ENCODE measurements at regions not wholly inside any gene's neighbourhood (a gene's known extent, or its start where the extent isn't known, plus 50 kb on each side); places are given as distances from the start of the nearest gene placed in this dataset.
"Not testable (repeated sequence)": the region's sequence is repeated elsewhere in the genome, so short reads cannot be mapped to it uniquely, and the experiment has no call there.

DNA sequence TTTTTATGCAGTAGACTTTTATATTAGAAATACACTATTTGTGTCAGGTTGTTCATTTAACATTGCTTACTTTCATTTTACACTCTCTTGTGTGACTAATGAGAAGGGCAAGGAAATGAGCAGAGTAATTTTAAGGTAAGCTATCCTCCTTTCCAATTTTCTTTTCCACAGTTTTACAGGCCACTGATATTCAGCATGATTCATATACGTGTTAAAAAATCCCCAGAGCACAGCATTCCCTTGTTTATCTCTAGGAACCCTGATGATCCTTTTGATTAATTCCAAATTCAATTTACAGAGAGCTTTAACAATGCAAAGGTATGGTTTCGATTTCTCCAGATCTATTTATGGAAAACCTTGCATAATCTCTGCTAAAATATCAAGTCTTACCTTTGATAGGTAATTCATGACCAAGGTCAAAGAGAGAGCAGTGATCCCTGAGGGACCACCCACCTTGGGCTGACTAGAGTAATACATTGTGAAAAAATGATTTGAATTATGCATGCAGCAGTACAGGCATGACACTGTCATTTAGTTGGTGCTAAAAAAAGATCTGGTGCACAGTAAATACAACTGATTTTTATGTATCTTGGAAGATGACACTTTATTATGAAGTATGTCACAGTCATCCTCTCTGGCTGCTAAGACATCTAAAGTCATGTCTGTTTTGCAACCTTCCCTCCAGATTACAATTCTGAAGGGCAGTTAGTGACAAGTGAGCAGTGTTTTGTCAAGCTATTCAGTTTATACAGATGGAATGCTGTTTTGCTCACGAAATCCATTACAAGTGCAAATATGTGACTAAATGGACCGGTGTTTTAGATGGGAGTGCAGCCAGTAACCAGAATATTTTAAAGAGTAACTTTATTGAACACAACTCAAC lies 736.6 kb downstream of the EPHA7 start:
- intact Hi-C loops (cut with DNase I) = no loop called here
- DNase-seq = no peak
- FAIRE-seq = no peak

DNA sequence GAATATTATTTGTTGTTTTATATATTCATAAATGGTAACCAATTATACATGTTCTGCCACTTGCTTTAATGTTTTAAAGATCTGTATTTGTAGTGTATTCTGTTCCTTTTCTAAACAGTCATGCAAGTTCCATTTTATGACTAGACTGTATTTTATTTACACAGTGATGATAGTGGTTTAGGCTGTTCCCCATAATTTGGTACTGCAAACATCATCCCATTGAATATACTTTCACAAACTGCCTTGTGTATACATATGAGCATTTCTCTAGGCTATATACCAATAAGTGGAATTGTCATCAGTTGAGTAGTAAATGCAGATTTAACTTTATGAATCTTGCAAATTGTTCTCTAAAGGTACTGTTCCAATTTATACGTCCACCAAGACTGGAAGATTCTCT lies 738.0 kb downstream of the EPHA7 start:
- FAIRE-seq (no peak), ATAC-seq (no peak), DNase-seq (no peak)
- intact Hi-C loops (cut with DNase I) = no loop called here
- H3K27me3 ChIP-seq = no peaks in the 10 kb centered on the region
- H3K4me1 ChIP-seq = no peaks in the 10 kb centered on the region
- 69 to 81% methylated on average over 1 of the region's 1 CpG for WGBS, 2 donors
- H3K27ac ChIP-seq = no peak overlapping the region
- no peaks in the 10 kb centered on the region for H3K9me3 ChIP-seq
- no peak overlapping the region for H3K4me3 ChIP-seq
- H3K36me3 ChIP-seq = no peaks in the 10 kb centered on the region
- TF ChIP-seq, protein P1, sequence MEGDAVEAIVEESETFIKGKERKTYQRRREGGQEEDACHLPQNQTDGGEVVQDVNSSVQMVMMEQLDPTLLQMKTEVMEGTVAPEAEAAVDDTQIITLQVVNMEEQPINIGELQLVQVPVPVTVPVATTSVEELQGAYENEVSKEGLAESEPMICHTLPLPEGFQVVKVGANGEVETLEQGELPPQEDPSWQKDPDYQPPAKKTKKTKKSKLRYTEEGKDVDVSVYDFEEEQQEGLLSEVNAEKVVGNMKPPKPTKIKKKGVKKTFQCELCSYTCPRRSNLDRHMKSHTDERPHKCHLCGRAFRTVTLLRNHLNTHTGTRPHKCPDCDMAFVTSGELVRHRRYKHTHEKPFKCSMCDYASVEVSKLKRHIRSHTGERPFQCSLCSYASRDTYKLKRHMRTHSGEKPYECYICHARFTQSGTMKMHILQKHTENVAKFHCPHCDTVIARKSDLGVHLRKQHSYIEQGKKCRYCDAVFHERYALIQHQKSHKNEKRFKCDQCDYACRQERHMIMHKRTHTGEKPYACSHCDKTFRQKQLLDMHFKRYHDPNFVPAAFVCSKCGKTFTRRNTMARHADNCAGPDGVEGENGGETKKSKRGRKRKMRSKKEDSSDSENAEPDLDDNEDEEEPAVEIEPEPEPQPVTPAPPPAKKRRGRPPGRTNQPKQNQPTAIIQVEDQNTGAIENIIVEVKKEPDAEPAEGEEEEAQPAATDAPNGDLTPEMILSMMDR (IDR thresholded peaks at IDR 0.05) = no peak

More for the DNA sequence above, 736.6 kb downstream of the EPHA7 start:
- Histone ChIP-seq H3K9me3 (no peaks in the 10 kb centered on the region), H3K27ac (no peak overlapping the region), H3K4me3 (no peak overlapping the region), H3K36me3 (no peaks in the 10 kb centered on the region), H3K27me3 (no peaks in the 10 kb centered on the region), H3K4me1 (no peaks in the 10 kb centered on the region)
- ATAC-seq = no peak
- TF ChIP-seq, protein P1 (IDR thresholded peaks at IDR 0.05) = no peak
- WGBS, 2 donors = 30 to 40% methylated on average over 4 of the region's 4 CpGs

DNA sequence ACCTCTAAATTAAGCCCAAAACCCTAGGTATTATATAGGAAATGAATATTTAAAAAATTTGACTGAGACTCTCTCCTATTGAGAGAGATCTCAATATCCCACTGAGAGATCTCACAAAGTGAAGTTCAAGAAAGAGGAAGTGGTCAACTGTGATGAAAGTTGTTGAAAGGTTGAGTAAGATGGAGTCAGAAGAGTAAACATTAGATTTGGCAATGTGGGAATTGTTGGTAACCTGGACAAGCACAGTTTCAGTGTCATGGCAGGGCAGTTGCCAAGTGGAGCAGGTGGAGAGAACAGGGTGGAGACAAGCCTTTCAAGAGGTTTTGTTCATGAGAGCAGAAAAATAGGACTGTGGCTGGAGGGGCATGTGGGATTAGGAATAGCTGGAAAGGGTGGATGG lies 747.9 kb downstream of the EPHA7 start:
- FAIRE-seq = peak; percentile 5
- ATAC-seq; H3K27me3 ChIP-seq; H3K4me3 ChIP-seq; intact Hi-C loops (cut with DNase I); H3K9me3 ChIP-seq; H3K36me3 ChIP-seq; DNase-seq; H3K27ac ChIP-seq; H3K4me1 ChIP-seq: not testable (repeated sequence)

DNA sequence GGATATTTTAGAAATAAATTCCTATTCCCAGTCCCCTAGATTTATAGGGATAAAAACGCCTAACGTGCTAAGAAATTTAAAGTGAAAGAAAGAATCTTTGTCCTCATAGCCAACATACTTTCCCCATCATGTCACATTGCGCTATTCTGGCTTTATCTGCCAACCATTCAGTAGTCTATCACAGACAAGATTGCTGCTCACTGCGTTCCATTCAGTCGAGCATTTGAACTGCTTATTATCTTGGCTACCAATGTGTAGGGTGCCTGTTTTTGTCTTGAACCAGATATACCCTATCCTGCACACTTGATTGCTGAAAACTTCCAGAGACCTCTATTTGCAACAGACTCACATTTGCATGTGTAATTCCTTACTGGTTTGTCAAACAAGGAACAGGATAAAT lies 751.5 kb downstream of the EPHA7 start:
- H3K4me1 ChIP-seq = no peaks in the 10 kb centered on the region
- no peak for ATAC-seq
- no peak for FAIRE-seq
- TF ChIP-seq, protein P1 (IDR thresholded peaks at IDR 0.05) = no peak
- H3K27me3 ChIP-seq = no peaks in the 10 kb centered on the region
- no peaks in the 10 kb centered on the region for H3K36me3 ChIP-seq
- WGBS, 2 donors = 34 to 41% methylated on average over 5 of the region's 5 CpGs
- DNase-seq = no peak
- intact Hi-C loops (cut with DNase I) = no loop called here
- H3K9me3 ChIP-seq = no peaks in the 10 kb centered on the region
- no peak overlapping the region for H3K27ac ChIP-seq
- H3K4me3 ChIP-seq = no peak overlapping the region

DNA sequence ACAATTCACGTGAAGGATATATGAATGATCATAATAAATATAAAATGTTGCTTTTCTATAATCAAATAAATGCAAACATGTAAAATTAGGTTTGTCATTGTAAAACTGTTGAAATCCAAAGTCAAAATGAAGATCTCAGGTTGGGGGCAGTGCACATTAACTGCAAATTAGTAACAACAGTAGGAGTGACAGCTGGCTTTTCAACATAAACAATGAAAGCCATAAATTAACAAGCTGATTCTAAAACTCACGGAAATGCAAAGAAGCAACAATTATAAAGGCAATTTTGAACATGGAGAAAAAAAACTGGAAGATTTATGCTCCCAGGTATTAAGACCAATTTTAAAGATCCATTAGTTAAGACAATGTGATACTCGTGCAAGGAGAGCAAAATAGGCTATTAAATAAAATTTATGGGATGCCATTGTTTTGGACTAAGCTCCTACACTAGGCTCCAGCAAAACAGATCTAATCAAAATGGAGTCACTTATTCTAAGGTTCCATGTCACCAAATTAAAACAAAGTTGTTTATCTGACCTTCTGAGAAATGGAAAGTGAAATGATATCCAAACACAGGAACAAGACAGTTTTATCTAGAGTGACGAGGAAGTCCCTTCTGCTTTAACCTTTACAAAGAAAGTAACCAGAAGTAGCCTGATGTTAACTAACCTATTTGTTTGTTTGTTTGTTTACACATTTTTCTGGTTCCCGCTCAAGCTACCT lies 770.8 kb downstream of the EPHA7 start:
- Histone ChIP-seq H3K27me3 (no peaks in the 10 kb centered on the region), H3K9me3 (no peaks in the 10 kb centered on the region), H3K4me3 (no peak overlapping the region), H3K27ac (no peak overlapping the region), H3K4me1 (no peaks in the 10 kb centered on the region), H3K36me3 (no peaks in the 10 kb centered on the region)
- DNase-seq (no peak), ATAC-seq (no peak), FAIRE-seq (no peak)
- intact Hi-C loops (cut with DNase I) = no loop called here
- 29 to 42% methylated on average over 5 of the region's 5 CpGs for WGBS, 2 donors
- TF ChIP-seq, protein P1 (IDR thresholded peaks at IDR 0.05) = no peak
